ENCODE measurements at regions not wholly inside any gene's neighbourhood (a gene's known extent, or its start where the extent isn't known, plus 50 kb on each side); places are given as distances from the start of the nearest gene placed in this dataset.

GRCh38 chr7:114832906-114833595 lies 88.8 kb upstream of the MDFIC start:
- H3K36me3 ChIP-seq = no peaks in the 10 kb centered on the region
- H3K4me3 ChIP-seq = no peak overlapping the region
- no peak for DNase-seq
- no peaks in the 10 kb centered on the region for H3K27me3 ChIP-seq
- H3K9me3 ChIP-seq = no peaks in the 10 kb centered on the region

GRCh38 chr7:114835303-114835702 lies 86.6 kb upstream of the MDFIC start:
- Histone ChIP-seq H3K27me3 (no peaks in the 10 kb centered on the region), H3K4me3 (no peak overlapping the region), H3K36me3 (no peaks in the 10 kb centered on the region), H3K9me3 (no peaks in the 10 kb centered on the region)
- no peak for DNase-seq

GRCh38 chr7:114835861-114836260 lies 86.0 kb upstream of the MDFIC start:
- H3K4me3 ChIP-seq = no peak overlapping the region
- no peaks in the 10 kb centered on the region for H3K27me3 ChIP-seq
- no peaks in the 10 kb centered on the region for H3K9me3 ChIP-seq
- no peaks in the 10 kb centered on the region for H3K36me3 ChIP-seq
- no peak for DNase-seq

- no peaks in the 10 kb centered on the region for H3K9me3 ChIP-seq
- H3K36me3 ChIP-seq = no peaks in the 10 kb centered on the region
- no peaks in the 10 kb centered on the region for H3K27me3 ChIP-seq
- DNase-seq = no peak
- no peak overlapping the region for H3K4me3 ChIP-seq
These were observed 79.3 kb upstream of the MDFIC start for GRCh38 chr7:114842551-114843065.

- no peak for DNase-seq
- Histone ChIP-seq H3K36me3 (no peaks in the 10 kb centered on the region), H3K4me3 (no peak overlapping the region), H3K27me3 (no peaks in the 10 kb centered on the region), H3K9me3 (no peaks in the 10 kb centered on the region)
These were observed 78.8 kb upstream of the MDFIC start for GRCh38 chr7:114843102-114843501.

GRCh38 chr7:114851406-114852061 lies 70.4 kb upstream of the MDFIC start:
- DNase-seq = no peak
- no peaks in the 10 kb centered on the region for H3K27me3 ChIP-seq
- no peak overlapping the region for H3K4me3 ChIP-seq
- H3K9me3 ChIP-seq = no peaks in the 10 kb centered on the region
- no peaks in the 10 kb centered on the region for H3K36me3 ChIP-seq

GRCh38 chr7:114852293-114852692 lies 69.6 kb upstream of the MDFIC start:
- Histone ChIP-seq H3K27me3 (no peaks in the 10 kb centered on the region), H3K4me3 (no peak overlapping the region), H3K36me3 (no peaks in the 10 kb centered on the region), H3K9me3 (no peaks in the 10 kb centered on the region)
- no peak for DNase-seq

- H3K36me3 ChIP-seq = no peaks in the 10 kb centered on the region
- no peaks in the 10 kb centered on the region for H3K27me3 ChIP-seq
- no peak overlapping the region for H3K4me3 ChIP-seq
- no peaks in the 10 kb centered on the region for H3K9me3 ChIP-seq
- DNase-seq = no peak
These were observed 68.7 kb upstream of the MDFIC start for GRCh38 chr7:114853189-114853588.

GRCh38 chr7:114854369-114854768 lies 67.5 kb upstream of the MDFIC start:
- Histone ChIP-seq H3K27me3 (no peaks in the 10 kb centered on the region), H3K4me3 (no peak overlapping the region), H3K36me3 (no peaks in the 10 kb centered on the region), H3K9me3 (no peaks in the 10 kb centered on the region)
- DNase-seq = no peak

- no peaks in the 10 kb centered on the region for H3K27me3 ChIP-seq
These were observed 65.3 kb upstream of the MDFIC start for GRCh38 chr7:114856625-114857024.

GRCh38 chr7:114857605-114858004 lies 64.3 kb upstream of the MDFIC start:
- Histone ChIP-seq H3K4me3 (no peak overlapping the region), H3K9me3 (no peaks in the 10 kb centered on the region), H3K27me3 (no peaks in the 10 kb centered on the region), H3K36me3 (no peaks in the 10 kb centered on the region)
- no peak for DNase-seq

More at GRCh38 chr7:114856625-114857024, 65.3 kb upstream of the MDFIC start:
- DNase-seq = no peak
- Histone ChIP-seq H3K36me3 (no peaks in the 10 kb centered on the region), H3K4me3 (no peak overlapping the region), H3K9me3 (no peaks in the 10 kb centered on the region)

- Histone ChIP-seq H3K36me3 (no peaks in the 10 kb centered on the region), H3K9me3 (no peaks in the 10 kb centered on the region), H3K27me3 (no peaks in the 10 kb centered on the region), H3K4me3 (no peak overlapping the region)
- DNase-seq = no peak
These were observed 62.4 kb upstream of the MDFIC start for GRCh38 chr7:114859477-114859876.

GRCh38 chr7:114860206-114860605 lies 61.7 kb upstream of the MDFIC start:
- Histone ChIP-seq H3K36me3 (no peaks in the 10 kb centered on the region), H3K9me3 (no peaks in the 10 kb centered on the region), H3K4me3 (no peak overlapping the region), H3K27me3 (no peaks in the 10 kb centered on the region)
- DNase-seq = no peak

- H3K9me3 ChIP-seq = no peaks in the 10 kb centered on the region
- no peak overlapping the region for H3K4me3 ChIP-seq
- DNase-seq = no peak
- no peaks in the 10 kb centered on the region for H3K27me3 ChIP-seq
- no peaks in the 10 kb centered on the region for H3K36me3 ChIP-seq
These were observed 59.5 kb upstream of the MDFIC start for GRCh38 chr7:114862406-114862805.

- Histone ChIP-seq H3K36me3 (no peaks in the 10 kb centered on the region), H3K27me3 (no peaks in the 10 kb centered on the region), H3K4me3 (no peak overlapping the region), H3K9me3 (no peaks in the 10 kb centered on the region)
- no peak for DNase-seq
These were observed 57.6 kb upstream of the MDFIC start for GRCh38 chr7:114864278-114864677.

GRCh38 chr7:114865564-114865963 lies 56.3 kb upstream of the MDFIC start:
- peak; percentile 5 for DNase-seq

More at GRCh38 chr7:114865564-114865963, 56.3 kb upstream of the MDFIC start:
- Histone ChIP-seq H3K9me3 (no peaks in the 10 kb centered on the region), H3K4me3 (no peak overlapping the region), H3K27me3 (no peaks in the 10 kb centered on the region), H3K36me3 (no peaks in the 10 kb centered on the region)
